ENCODE measurements at regions not wholly inside any gene's neighbourhood (a gene's known extent, or its start where the extent isn't known, plus 50 kb on each side); places are given as distances from the start of the nearest gene placed in this dataset.

DNA sequence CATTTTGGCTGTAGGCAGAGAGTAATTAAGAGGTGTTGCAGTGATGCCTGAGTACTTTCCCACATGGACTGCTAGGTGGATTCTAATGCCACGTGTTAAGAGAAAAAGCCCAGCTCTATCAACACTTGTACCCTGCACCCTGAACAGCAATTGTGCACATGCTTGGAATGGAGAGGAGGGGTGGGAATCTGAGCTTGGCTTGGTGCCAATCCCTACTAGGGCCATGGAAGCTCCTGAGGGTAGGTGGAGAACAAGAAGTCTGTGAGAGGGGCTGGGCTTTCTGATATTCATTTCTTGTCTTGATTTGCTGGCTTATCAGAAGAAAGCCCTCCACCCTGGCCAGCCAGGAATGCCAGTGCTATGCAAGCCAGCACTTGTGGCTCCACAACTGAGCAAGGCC lies 292.2 kb downstream of the KCNS3 start:
- no peaks in the 10 kb centered on the region for H4K20me1 ChIP-seq (ENCODE audit: control insufficient read depth, extremely low read depth, insufficient read depth, low read length)
- no peak overlapping the region for H3K4me3 ChIP-seq (replicated peaks in 1 of 4; ENCODE audit: control extremely low read depth in 1 of 4, insufficient read depth in 1 of 4, low read depth in 3 of 4, low read length in 4 of 4)
- H3K27me3 ChIP-seq (ENCODE audit: control insufficient read depth, insufficient read depth, low read length) = no peaks in the 10 kb centered on the region
- no peak for DNase-seq (ENCODE audit: low read depth in 2 of 2)
- H3K36me3 ChIP-seq (ENCODE audit: control insufficient read depth, insufficient read depth, low read length) = no peaks in the 10 kb centered on the region
- no peak for TF ChIP-seq EZH2 (IDR thresholded peaks at IDR 0.05; ENCODE audit: low read length, missing control alignments)
- TF ChIP-seq, protein P1, sequence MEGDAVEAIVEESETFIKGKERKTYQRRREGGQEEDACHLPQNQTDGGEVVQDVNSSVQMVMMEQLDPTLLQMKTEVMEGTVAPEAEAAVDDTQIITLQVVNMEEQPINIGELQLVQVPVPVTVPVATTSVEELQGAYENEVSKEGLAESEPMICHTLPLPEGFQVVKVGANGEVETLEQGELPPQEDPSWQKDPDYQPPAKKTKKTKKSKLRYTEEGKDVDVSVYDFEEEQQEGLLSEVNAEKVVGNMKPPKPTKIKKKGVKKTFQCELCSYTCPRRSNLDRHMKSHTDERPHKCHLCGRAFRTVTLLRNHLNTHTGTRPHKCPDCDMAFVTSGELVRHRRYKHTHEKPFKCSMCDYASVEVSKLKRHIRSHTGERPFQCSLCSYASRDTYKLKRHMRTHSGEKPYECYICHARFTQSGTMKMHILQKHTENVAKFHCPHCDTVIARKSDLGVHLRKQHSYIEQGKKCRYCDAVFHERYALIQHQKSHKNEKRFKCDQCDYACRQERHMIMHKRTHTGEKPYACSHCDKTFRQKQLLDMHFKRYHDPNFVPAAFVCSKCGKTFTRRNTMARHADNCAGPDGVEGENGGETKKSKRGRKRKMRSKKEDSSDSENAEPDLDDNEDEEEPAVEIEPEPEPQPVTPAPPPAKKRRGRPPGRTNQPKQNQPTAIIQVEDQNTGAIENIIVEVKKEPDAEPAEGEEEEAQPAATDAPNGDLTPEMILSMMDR (conservative IDR thresholded peaks at IDR 0.05 in 1 of 2, IDR thresholded peaks at IDR 0.05 in 1 of 2; ENCODE audit: low read depth in 1 of 2, low read length in 2 of 2) = no peak
- H3K4me1 ChIP-seq (ENCODE audit: control insufficient read depth, extremely low read depth, insufficient read depth, low read length) = peaks cover 3% of the 10 kb centered on the region
- no peak overlapping the region for H3K9ac ChIP-seq (ENCODE audit: insufficient read depth, low read length)
- H3K9me3 ChIP-seq (ENCODE audit: control insufficient read depth, insufficient read depth, low read depth, low read length) = no peaks in the 10 kb centered on the region
- no peaks in the 10 kb centered on the region for H3K79me2 ChIP-seq (ENCODE audit: control insufficient read depth, insufficient read depth, low read length)
- H3K27ac ChIP-seq (ENCODE audit: insufficient read depth, low read length) = no peak overlapping the region
- no peak overlapping the region for H3K4me2 ChIP-seq (ENCODE audit: extremely low read depth, insufficient read depth, low read length)
- no peak overlapping the region for H2AFZ ChIP-seq (ENCODE audit: low read length)

DNA sequence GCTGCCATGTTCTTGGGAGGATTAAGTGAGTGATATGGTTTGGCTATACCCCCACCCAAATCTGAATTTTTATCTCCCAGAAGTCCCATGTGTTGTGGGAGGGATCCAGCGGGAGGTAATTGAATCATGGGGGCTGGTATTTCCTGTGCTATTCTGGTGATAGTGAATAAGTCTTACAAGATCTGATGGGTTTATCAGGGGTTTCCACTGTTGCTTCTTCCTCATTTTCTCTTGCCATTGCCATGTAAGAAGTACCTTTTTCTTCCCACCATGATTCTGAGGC lies 291.4 kb downstream of the KCNS3 start:
- Histone ChIP-seq H2AFZ (ENCODE audit: low read length) (no peak overlapping the region), H3K4me2 (ENCODE audit: extremely low read depth, insufficient read depth, low read length) (no peak overlapping the region), H4K20me1 (ENCODE audit: control insufficient read depth, extremely low read depth, insufficient read depth, low read length) (no peaks in the 10 kb centered on the region), H3K79me2 (ENCODE audit: control insufficient read depth, insufficient read depth, low read length) (no peaks in the 10 kb centered on the region), H3K27me3 (ENCODE audit: control insufficient read depth, insufficient read depth, low read length) (no peaks in the 10 kb centered on the region), H3K4me3 (replicated peaks in 1 of 4; ENCODE audit: control extremely low read depth in 1 of 4, insufficient read depth in 1 of 4, low read depth in 3 of 4, low read length in 4 of 4) (no peak overlapping the region), H3K27ac (ENCODE audit: insufficient read depth, low read length) (no peak overlapping the region), H3K36me3 (ENCODE audit: control insufficient read depth, insufficient read depth, low read length) (no peaks in the 10 kb centered on the region), H3K9ac (ENCODE audit: insufficient read depth, low read length) (no peak overlapping the region), H3K9me3 (ENCODE audit: control insufficient read depth, insufficient read depth, low read depth, low read length) (no peaks in the 10 kb centered on the region), H3K4me1 (ENCODE audit: control insufficient read depth, extremely low read depth, insufficient read depth, low read length) (peaks cover 3% of the 10 kb centered on the region)
- TF ChIP-seq, protein P1 (conservative IDR thresholded peaks at IDR 0.05 in 1 of 2, IDR thresholded peaks at IDR 0.05 in 1 of 2; ENCODE audit: low read depth in 1 of 2, low read length in 2 of 2) = no peak
- TF ChIP-seq EZH2 (IDR thresholded peaks at IDR 0.05; ENCODE audit: low read length, missing control alignments) = no peak
- DNase-seq (ENCODE audit: low read depth in 2 of 2) = no peak

DNA sequence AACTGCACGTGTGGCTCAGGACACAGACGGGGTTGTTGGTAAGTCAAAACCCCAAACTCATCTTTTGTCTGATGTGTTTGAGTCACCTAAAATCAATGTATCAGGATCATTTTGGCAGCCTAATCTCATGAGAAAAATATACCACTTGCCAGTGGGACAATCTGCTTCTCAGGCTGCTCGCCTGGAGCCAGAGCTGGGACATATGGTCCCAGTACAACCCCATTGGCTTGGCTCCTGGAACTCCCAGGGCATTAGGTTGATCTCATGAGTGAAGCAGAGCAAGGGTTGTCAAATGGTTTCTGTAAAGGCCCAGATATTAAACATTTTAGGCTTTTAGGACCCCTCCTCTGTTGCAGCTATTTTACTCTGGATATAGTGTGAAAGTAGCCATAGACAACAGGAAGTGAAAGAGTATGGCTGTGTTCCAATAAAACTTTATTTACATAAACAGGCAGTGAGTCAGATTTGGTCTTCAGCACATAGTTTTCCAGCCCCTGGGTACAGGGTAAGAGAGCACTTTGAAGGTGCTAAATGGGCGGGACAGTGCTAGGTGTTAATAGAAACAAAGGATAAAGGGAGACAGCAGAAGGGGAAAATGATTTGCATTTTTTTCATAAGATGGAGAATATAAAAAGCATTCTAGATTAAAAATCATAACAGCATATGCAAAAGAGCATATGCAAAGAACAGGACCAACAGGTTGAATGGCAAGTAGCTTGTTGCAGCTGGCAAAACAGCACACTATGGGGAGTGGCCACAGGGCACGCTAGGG lies 290.8 kb downstream of the KCNS3 start:
- Histone ChIP-seq H3K4me1 (ENCODE audit: control insufficient read depth, extremely low read depth, insufficient read depth, low read length) (peaks cover 3% of the 10 kb centered on the region), H3K9ac (ENCODE audit: insufficient read depth, low read length) (no peak overlapping the region), H3K4me3 (replicated peaks in 1 of 4; ENCODE audit: control extremely low read depth in 1 of 4, insufficient read depth in 1 of 4, low read depth in 3 of 4, low read length in 4 of 4) (no peak overlapping the region), H2AFZ (ENCODE audit: low read length) (no peak overlapping the region), H3K36me3 (ENCODE audit: control insufficient read depth, insufficient read depth, low read length) (no peaks in the 10 kb centered on the region), H3K9me3 (ENCODE audit: control insufficient read depth, insufficient read depth, low read depth, low read length) (no peaks in the 10 kb centered on the region), H3K27ac (ENCODE audit: insufficient read depth, low read length) (no peak overlapping the region), H3K4me2 (ENCODE audit: extremely low read depth, insufficient read depth, low read length) (no peak overlapping the region), H3K27me3 (ENCODE audit: control insufficient read depth, insufficient read depth, low read length) (no peaks in the 10 kb centered on the region), H3K79me2 (ENCODE audit: control insufficient read depth, insufficient read depth, low read length) (no peaks in the 10 kb centered on the region), H4K20me1 (ENCODE audit: control insufficient read depth, extremely low read depth, insufficient read depth, low read length) (no peaks in the 10 kb centered on the region)
- no peak for TF ChIP-seq EZH2 (IDR thresholded peaks at IDR 0.05; ENCODE audit: low read length, missing control alignments)
- TF ChIP-seq, protein P1 (conservative IDR thresholded peaks at IDR 0.05 in 1 of 2, IDR thresholded peaks at IDR 0.05 in 1 of 2; ENCODE audit: low read depth in 1 of 2, low read length in 2 of 2) = no peak
- DNase-seq (ENCODE audit: low read depth in 2 of 2) = peak in 1 of 2 donors; percentile 27

Data from fibroblast of lung (primary cell).